ENCODE measurements at regions not wholly inside any gene's neighbourhood (a gene's known extent, or its start where the extent isn't known, plus 50 kb on each side); places are given as distances from the start of the nearest gene placed in this dataset.
"Not testable (repeated sequence)": the region's sequence is repeated elsewhere in the genome, so short reads cannot be mapped to it uniquely, and the experiment has no call there.

GRCh38 chr9:34884747-34885189 is 73.3 kb upstream of the PHF24 start:
- FAIRE-seq (no peak), DNase-seq (ENCODE audit: insufficient read length, low spot score) (no peak)
- no peak for TF ChIP-seq CTCF (IDR thresholded peaks at IDR 0.05; ENCODE audit: insufficient read depth, missing control alignments)

- DNase-seq (ENCODE audit: insufficient read length, low spot score) (no peak), FAIRE-seq (peak; percentile 16)
- TF ChIP-seq CTCF (IDR thresholded peaks at IDR 0.05; ENCODE audit: insufficient read depth, missing control alignments), result no peak
Observed at GRCh38 chr9:34876096-34876495, 82.0 kb upstream of the PHF24 start.

GRCh38 chr9:34869390-34869789 is 88.7 kb upstream of the PHF24 start:
- peak; percentile 6 for TF ChIP-seq CTCF (IDR thresholded peaks at IDR 0.05; ENCODE audit: insufficient read depth, missing control alignments)
- DNase-seq (ENCODE audit: insufficient read length, low spot score) (no peak), FAIRE-seq (no peak)

GRCh38 chr9:34866614-34867013 is 91.5 kb upstream of the PHF24 start:
- no peak for DNase-seq (ENCODE audit: insufficient read length, low spot score)
- TF ChIP-seq CTCF (IDR thresholded peaks at IDR 0.05; ENCODE audit: insufficient read depth, missing control alignments), result no peak
- FAIRE-seq, result no peak

- TF ChIP-seq CTCF (IDR thresholded peaks at IDR 0.05; ENCODE audit: insufficient read depth, missing control alignments), result no peak
Observed at GRCh38 chr9:34863426-34863825, 94.7 kb upstream of the PHF24 start.

GRCh38 chr9:34862836-34863235 is 95.2 kb upstream of the PHF24 start:
- DNase-seq (ENCODE audit: insufficient read length, low spot score) (no peak), FAIRE-seq (no peak)
- no peak for TF ChIP-seq CTCF (IDR thresholded peaks at IDR 0.05; ENCODE audit: insufficient read depth, missing control alignments)

More at GRCh38 chr9:34863426-34863825, 94.7 kb upstream of the PHF24 start:
- DNase-seq (ENCODE audit: insufficient read length, low spot score) (no peak), FAIRE-seq (no peak)

- FAIRE-seq (no peak), DNase-seq (ENCODE audit: insufficient read length, low spot score) (no peak)
- TF ChIP-seq CTCF (IDR thresholded peaks at IDR 0.05; ENCODE audit: insufficient read depth, missing control alignments), result no peak
Observed at GRCh38 chr9:34862043-34862442, 96.0 kb upstream of the PHF24 start.

GRCh38 chr9:34855016-34855415 is 103.1 kb upstream of the PHF24 start:
- not testable (repeated sequence) for FAIRE-seq; DNase-seq (ENCODE audit: insufficient read length, low spot score)
